Osteocyte (in vitro differentiated cells): ENCODE measurements at regions not wholly inside any gene's neighbourhood (a gene's known extent, or its start where the extent isn't known, plus 50 kb on each side); places are given as distances from the start of the nearest gene placed in this dataset.
A peak's percentile ranks its signal among the peaks of the same experiment; 100 is the strongest.

Experiments used
- DNase-seq: peaks from one replicate; pipeline ENCODE4 v3.0.0; 2021; ENCODE audit warnings: mixed read lengths; ENCODE audit not compliant: unreplicated experiment; ENCODE audit errors: extremely low spot score
- H3K27ac Mint-ChIP-seq: one replicate; pipeline ENCODE4 v1.8.0; 2021; ENCODE audit warnings: mild to moderate bottlenecking, mixed read lengths; ENCODE audit not compliant: unreplicated experiment
- H3K27me3 Mint-ChIP-seq: one replicate; pipeline ENCODE4 v1.8.0; 2021; ENCODE audit warnings: mixed read lengths; ENCODE audit not compliant: unreplicated experiment
- H3K36me3 Mint-ChIP-seq: one replicate; pipeline ENCODE4 v1.8.0; 2021; ENCODE audit warnings: mixed read lengths; ENCODE audit not compliant: unreplicated experiment
- H3K4me1 Mint-ChIP-seq: one replicate; pipeline ENCODE4 v1.8.0; 2021; ENCODE audit warnings: mixed read lengths; ENCODE audit not compliant: unreplicated experiment
- H3K4me3 Mint-ChIP-seq: one replicate; pipeline ENCODE4 v1.8.0; 2021; ENCODE audit warnings: mild to moderate bottlenecking, moderate library complexity, mixed read lengths; ENCODE audit not compliant: unreplicated experiment
- H3K9me3 Mint-ChIP-seq: one replicate; pipeline ENCODE4 v1.8.0; 2021; ENCODE audit warnings: mixed read lengths; ENCODE audit not compliant: unreplicated experiment
- TF ChIP-seq, protein P1 (sequence below): fragments of 200-600 bp; sonication (generic); IDR thresholded peaks from 2 replicates; pipeline ENCODE4 v1.5.0; 2021; ENCODE audit warnings: antibody characterized with exemption, mild to moderate bottlenecking, moderate library complexity

- no peak for DNase-seq
- Mint-ChIP-seq H3K4me3 (no peak overlapping the region), H3K27ac (peak overlapping the region; percentile 80)
Observed at GRCh38 chr13:74206061-74206561, 71.9 kb upstream of the KLF12 start.

DNA sequence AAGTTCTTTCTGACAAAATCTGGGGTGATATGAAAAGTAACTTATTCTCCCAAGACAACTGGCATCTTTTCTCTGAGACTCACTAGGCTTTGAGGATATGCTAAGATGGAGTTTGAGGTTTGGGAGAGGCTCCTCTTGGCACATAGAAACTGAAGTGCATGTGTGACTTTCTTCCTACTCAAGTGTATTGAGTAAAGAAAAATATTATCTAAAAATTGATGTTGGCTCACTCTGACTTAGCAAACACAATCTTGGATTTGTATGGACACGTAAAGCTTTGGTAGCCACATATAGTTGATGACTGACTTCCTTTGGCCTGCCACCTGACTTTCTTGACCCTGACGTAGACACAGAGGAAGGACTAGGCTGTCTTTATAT, 71.1 kb upstream of the KLF12 start:
- peaks cover 4% of the 10 kb centered on the region for H3K36me3 Mint-ChIP-seq
- H3K9me3 Mint-ChIP-seq = no peaks in the 10 kb centered on the region
- no peak for DNase-seq
- TF ChIP-seq, protein P1, sequence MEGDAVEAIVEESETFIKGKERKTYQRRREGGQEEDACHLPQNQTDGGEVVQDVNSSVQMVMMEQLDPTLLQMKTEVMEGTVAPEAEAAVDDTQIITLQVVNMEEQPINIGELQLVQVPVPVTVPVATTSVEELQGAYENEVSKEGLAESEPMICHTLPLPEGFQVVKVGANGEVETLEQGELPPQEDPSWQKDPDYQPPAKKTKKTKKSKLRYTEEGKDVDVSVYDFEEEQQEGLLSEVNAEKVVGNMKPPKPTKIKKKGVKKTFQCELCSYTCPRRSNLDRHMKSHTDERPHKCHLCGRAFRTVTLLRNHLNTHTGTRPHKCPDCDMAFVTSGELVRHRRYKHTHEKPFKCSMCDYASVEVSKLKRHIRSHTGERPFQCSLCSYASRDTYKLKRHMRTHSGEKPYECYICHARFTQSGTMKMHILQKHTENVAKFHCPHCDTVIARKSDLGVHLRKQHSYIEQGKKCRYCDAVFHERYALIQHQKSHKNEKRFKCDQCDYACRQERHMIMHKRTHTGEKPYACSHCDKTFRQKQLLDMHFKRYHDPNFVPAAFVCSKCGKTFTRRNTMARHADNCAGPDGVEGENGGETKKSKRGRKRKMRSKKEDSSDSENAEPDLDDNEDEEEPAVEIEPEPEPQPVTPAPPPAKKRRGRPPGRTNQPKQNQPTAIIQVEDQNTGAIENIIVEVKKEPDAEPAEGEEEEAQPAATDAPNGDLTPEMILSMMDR = no peak
- H3K27ac Mint-ChIP-seq = peak overlapping the region; percentile 80
- H3K4me1 Mint-ChIP-seq = peaks cover 51% of the 10 kb centered on the region
- no peaks in the 10 kb centered on the region for H3K27me3 Mint-ChIP-seq
- no peak overlapping the region for H3K4me3 Mint-ChIP-seq

More at GRCh38 chr13:74206061-74206561, 71.9 kb upstream of the KLF12 start:
- Mint-ChIP-seq H3K9me3 (peaks cover 2% of the 10 kb centered on the region), H3K27me3 (no peaks in the 10 kb centered on the region), H3K36me3 (peaks cover 4% of the 10 kb centered on the region), H3K4me1 (peaks cover 59% of the 10 kb centered on the region)
- TF ChIP-seq, protein P1 = no peak

GRCh38 chr13:74204602-74205312, 70.6 kb upstream of the KLF12 start:
- Mint-ChIP-seq H3K27me3 (no peaks in the 10 kb centered on the region), H3K4me1 (peaks cover 50% of the 10 kb centered on the region), H3K27ac (peak overlapping the region; percentile 45), H3K9me3 (no peaks in the 10 kb centered on the region), H3K36me3 (peaks cover 4% of the 10 kb centered on the region), H3K4me3 (no peak overlapping the region)
- no peak for DNase-seq
- TF ChIP-seq, protein P1 = no peak

- no peaks in the 10 kb centered on the region for H3K27me3 Mint-ChIP-seq
- H3K4me3 Mint-ChIP-seq = no peak overlapping the region
- peaks cover 4% of the 10 kb centered on the region for H3K36me3 Mint-ChIP-seq
- no peak for DNase-seq
- no peaks in the 10 kb centered on the region for H3K9me3 Mint-ChIP-seq
- H3K27ac Mint-ChIP-seq = peak overlapping the region; percentile 42
- TF ChIP-seq, protein P1 = no peak
- peaks cover 50% of the 10 kb centered on the region for H3K4me1 Mint-ChIP-seq
Observed at GRCh38 chr13:74203576-74203975, 69.4 kb upstream of the KLF12 start.

DNA sequence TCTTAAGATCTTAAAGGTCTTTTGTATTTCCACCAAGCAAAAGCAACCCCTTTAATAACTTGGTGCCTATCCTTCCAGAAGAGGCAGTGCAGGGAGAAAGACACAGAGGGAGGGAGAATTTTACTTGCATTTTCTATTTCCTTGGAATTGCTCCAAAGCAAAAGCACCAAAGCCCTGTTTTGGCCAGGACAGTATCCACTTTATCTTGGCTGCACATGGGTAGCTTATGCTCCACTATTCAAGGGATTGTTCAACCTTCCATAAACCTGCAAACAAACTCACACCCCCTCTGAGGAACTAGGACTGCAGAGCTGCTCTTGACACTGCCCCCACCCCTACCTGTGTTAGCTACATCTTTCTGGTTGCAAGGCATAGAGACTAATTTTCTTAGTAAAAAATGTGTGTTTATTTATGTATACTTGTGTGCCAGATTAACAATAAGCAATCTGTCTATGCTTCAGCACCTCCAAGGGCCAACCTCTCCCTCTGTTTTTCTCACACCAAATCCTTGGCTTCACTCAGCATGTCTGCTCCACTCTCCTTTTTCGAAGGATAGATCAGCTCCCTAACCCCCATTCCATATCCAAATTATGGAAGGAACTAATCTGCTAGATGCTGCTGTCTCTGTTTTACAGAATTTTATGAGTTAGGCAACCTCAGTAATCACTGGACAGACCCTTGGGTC, 68.1 kb upstream of the KLF12 start:
- TF ChIP-seq, protein P1 = no peak

More for the DNA sequence above, 68.1 kb upstream of the KLF12 start:
- no peak overlapping the region for H3K4me3 Mint-ChIP-seq
- H3K36me3 Mint-ChIP-seq = peaks cover 4% of the 10 kb centered on the region
- no peaks in the 10 kb centered on the region for H3K27me3 Mint-ChIP-seq
- H3K4me1 Mint-ChIP-seq = peaks cover 52% of the 10 kb centered on the region
- no peaks in the 10 kb centered on the region for H3K9me3 Mint-ChIP-seq
- DNase-seq = no peak
- no peak overlapping the region for H3K27ac Mint-ChIP-seq
